AML-193 (cell line): ENCODE measurements at regions not wholly inside any gene's neighbourhood (a gene's known extent, or its start where the extent isn't known, plus 50 kb on each side); places are given as distances from the start of the nearest gene placed in this dataset.
"Not testable (repeated sequence)": the region's sequence is repeated elsewhere in the genome, so short reads cannot be mapped to it uniquely, and the experiment has no call there.

ENCODE experiments used
- DNase-seq, 2 experiments: peaks; one replicate each; lab custom pipeline; 2025; lab: John Stamatoyannopoulos, UW

- DNase-seq: no peak
These were observed 437.8 kb upstream of the NPVF start for GRCh38 chr7:25665903-25666670.

GRCh38 chr7:25666671-25667060, 438.4 kb upstream of the NPVF start:
- no peak for DNase-seq

GRCh38 chr7:25669281-25669781, 441.0 kb upstream of the NPVF start:
- no peak for DNase-seq

- DNase-seq: no peak
These were observed 441.9 kb upstream of the NPVF start for GRCh38 chr7:25669961-25670841.

- no peak for DNase-seq
These were observed 442.8 kb upstream of the NPVF start for GRCh38 chr7:25671111-25671510.

- DNase-seq: no peak
These were observed 444.2 kb upstream of the NPVF start for GRCh38 chr7:25672496-25672895.

GRCh38 chr7:25675789-25676474, 447.6 kb upstream of the NPVF start:
- DNase-seq: no peak

- DNase-seq: no peak
These were observed 449.3 kb upstream of the NPVF start for GRCh38 chr7:25677595-25677994.

- no peak for DNase-seq
These were observed 449.9 kb upstream of the NPVF start for GRCh38 chr7:25678215-25678614.

- no peak for DNase-seq
These were observed 452.4 kb upstream of the NPVF start for GRCh38 chr7:25680636-25681035.

- no peak for DNase-seq
These were observed 456.1 kb upstream of the NPVF start for GRCh38 chr7:25684360-25684759.

- no peak for DNase-seq
These were observed 458.2 kb upstream of the NPVF start for GRCh38 chr7:25686493-25686892.

GRCh38 chr7:25694211-25694610, 457.8 kb upstream of the NFE2L3 start:
- no peak for DNase-seq

- DNase-seq: no peak
These were observed 457.3 kb upstream of the NFE2L3 start for GRCh38 chr7:25694699-25695098.

- no peak for DNase-seq
These were observed 455.4 kb upstream of the NFE2L3 start for GRCh38 chr7:25696571-25696970.

GRCh38 chr7:25698451-25699113, 453.4 kb upstream of the NFE2L3 start:
- no peak for DNase-seq

- DNase-seq: not testable (repeated sequence)
These were observed 451.9 kb upstream of the NFE2L3 start for GRCh38 chr7:25700141-25700540.

GRCh38 chr7:25704413-25704812, 447.6 kb upstream of the NFE2L3 start:
- no peak for DNase-seq

- no peak for DNase-seq
These were observed 445.2 kb upstream of the NFE2L3 start for GRCh38 chr7:25706764-25707163.

GRCh38 chr7:25707768-25708620, 444.0 kb upstream of the NFE2L3 start:
- DNase-seq: no peak

- no peak for DNase-seq
These were observed 441.0 kb upstream of the NFE2L3 start for GRCh38 chr7:25710959-25711358.
